ENCODE measurements at regions not wholly inside any gene's neighbourhood (a gene's known extent, or its start where the extent isn't known, plus 50 kb on each side); places are given as distances from the start of the nearest gene placed in this dataset.
"Not testable (repeated sequence)": the region's sequence is repeated elsewhere in the genome, so short reads cannot be mapped to it uniquely, and the experiment has no call there.

- not testable (repeated sequence) for H3K4ac ChIP-seq (ENCODE audit: low read depth, low read length); H4K20me1 ChIP-seq (ENCODE audit: control insufficient read depth, insufficient read depth, insufficient read length); H3K27ac ChIP-seq (ENCODE audit: insufficient read length, low read depth, low read length); H3K56ac ChIP-seq (ENCODE audit: insufficient read length, low read depth, low read length); H2AK5ac ChIP-seq (ENCODE audit: insufficient read length, low read length); H2BK20ac ChIP-seq (ENCODE audit: low read depth, low read length, poor library complexity, severe bottlenecking); H2AFZ ChIP-seq (ENCODE audit: low read length); H3K79me2 ChIP-seq (ENCODE audit: insufficient read depth, low read length); H3T11ph ChIP-seq (ENCODE audit: low read length); H3K23me2 ChIP-seq (ENCODE audit: insufficient read length, low read depth, low read length, poor library complexity, severe bottlenecking); DNase-seq; H3K79me1 ChIP-seq (ENCODE audit: insufficient read depth, low read depth, low read length, poor library complexity, severe bottlenecking); H3K27me3 Mint-ChIP-seq (ENCODE audit: low read depth); H3K23ac ChIP-seq (ENCODE audit: insufficient read length, low read depth, low read length); H2BK12ac ChIP-seq (ENCODE audit: insufficient read length, low read depth, low read length); H3K4me2 ChIP-seq (ENCODE audit: insufficient read depth, insufficient read length, low read length); H3K27ac Mint-ChIP-seq; H4K91ac ChIP-seq (ENCODE audit: insufficient read length, low read depth, low read length); H3K4me1 ChIP-seq (ENCODE audit: insufficient read depth, low read length); H3K4me1 Mint-ChIP-seq; H3K9me3 ChIP-seq (ENCODE audit: control insufficient read depth, low read depth, low read length); H3K14ac ChIP-seq (ENCODE audit: insufficient read depth, low read length); H2BK15ac ChIP-seq (ENCODE audit: low read depth, low read length); H2BK120ac ChIP-seq (ENCODE audit: low read depth, low read length, poor library complexity, severe bottlenecking); H2BK5ac ChIP-seq (ENCODE audit: insufficient read length, low read length); H4K8ac ChIP-seq (replicated peaks; ENCODE audit: insufficient read length, low read depth, low read length); H3K4me3 Mint-ChIP-seq; H3K9ac ChIP-seq (ENCODE audit: extremely low read depth, insufficient read length, low read length); H3K27me3 ChIP-seq (ENCODE audit: insufficient read depth, low read length); H4K5ac ChIP-seq (ENCODE audit: insufficient read length, low read depth, low read length); H3K18ac ChIP-seq (ENCODE audit: insufficient read length, low read depth, low read length)
- H3K36me3 Mint-ChIP-seq (ENCODE audit: insufficient read depth in 1 of 3, low read depth in 3 of 3): peaks cover 0 to 12% (median 10%) of the 10 kb centered on the region in 3 experiments; a peak in 4 of 7 replicates
- H3K9me3 Mint-ChIP-seq: peaks cover 25 to 33% of the 10 kb centered on the region in 2 experiments
- WGBS (ENCODE audit: extremely low coverage, insufficient read length, low lambda C conversion rate): no CpG with 5 or more reads among the region's 4 CpGs
- peak; percentile 40; the same call in 2 of the 3 replicates for TF ChIP-seq CTCF (conservative IDR thresholded peaks at IDR 0.05)
These were observed 301.4 kb downstream of the CACNA1B start for GRCh38 chr9:138179003-138179402.

GRCh38 chr9:138179671-138180070 is 302.1 kb downstream of the CACNA1B start:
- H2AFZ ChIP-seq (ENCODE audit: low read length); H3K18ac ChIP-seq (ENCODE audit: insufficient read length, low read depth, low read length); H3K27me3 ChIP-seq (ENCODE audit: insufficient read depth, low read length); H3T11ph ChIP-seq (ENCODE audit: low read length); H2AK5ac ChIP-seq (ENCODE audit: insufficient read length, low read length); H2BK20ac ChIP-seq (ENCODE audit: low read depth, low read length, poor library complexity, severe bottlenecking); H3K4me3 Mint-ChIP-seq; H4K8ac ChIP-seq (replicated peaks; ENCODE audit: insufficient read length, low read depth, low read length); H4K5ac ChIP-seq (ENCODE audit: insufficient read length, low read depth, low read length); H3K4me2 ChIP-seq (ENCODE audit: insufficient read depth, insufficient read length, low read length); H2BK5ac ChIP-seq (ENCODE audit: insufficient read length, low read length); H2BK120ac ChIP-seq (ENCODE audit: low read depth, low read length, poor library complexity, severe bottlenecking); H4K20me1 ChIP-seq (ENCODE audit: control insufficient read depth, insufficient read depth, insufficient read length); H3K27me3 Mint-ChIP-seq (ENCODE audit: low read depth); H3K56ac ChIP-seq (ENCODE audit: insufficient read length, low read depth, low read length); H3K79me2 ChIP-seq (ENCODE audit: insufficient read depth, low read length); H3K4me1 ChIP-seq (ENCODE audit: insufficient read depth, low read length); H3K27ac ChIP-seq (ENCODE audit: insufficient read length, low read depth, low read length); H3K14ac ChIP-seq (ENCODE audit: insufficient read depth, low read length); H2BK12ac ChIP-seq (ENCODE audit: insufficient read length, low read depth, low read length); H3K9me3 ChIP-seq (ENCODE audit: control insufficient read depth, low read depth, low read length); H3K79me1 ChIP-seq (ENCODE audit: insufficient read depth, low read depth, low read length, poor library complexity, severe bottlenecking); H3K4me1 Mint-ChIP-seq; H3K9ac ChIP-seq (ENCODE audit: extremely low read depth, insufficient read length, low read length); DNase-seq; H2BK15ac ChIP-seq (ENCODE audit: low read depth, low read length); H3K23me2 ChIP-seq (ENCODE audit: insufficient read length, low read depth, low read length, poor library complexity, severe bottlenecking); H3K23ac ChIP-seq (ENCODE audit: insufficient read length, low read depth, low read length); H3K4ac ChIP-seq (ENCODE audit: low read depth, low read length); H4K91ac ChIP-seq (ENCODE audit: insufficient read length, low read depth, low read length): not testable (repeated sequence)
- Mint-ChIP-seq H3K9me3 (peaks cover 20 to 27% of the 10 kb centered on the region in 2 experiments), H3K27ac (peak overlapping the region in 2 of 3 experiments; percentile 2 to 14; a peak in 1 of 7 replicates), H3K36me3 (ENCODE audit: insufficient read depth in 1 of 3, low read depth in 3 of 3) (peaks cover 0 to 10% (median 10%) of the 10 kb centered on the region in 3 experiments; a peak in 4 of 7 replicates)
- no CpG with 5 or more reads among the region's 3 CpGs for WGBS (ENCODE audit: extremely low coverage, insufficient read length, low lambda C conversion rate)

Data from H9 (cell line).